GM12878 (cell line): ENCODE measurements at regions not wholly inside any gene's neighbourhood (a gene's known extent, or its start where the extent isn't known, plus 50 kb on each side); places are given as distances from the start of the nearest gene placed in this dataset.

Experiments used
- ATAC-seq: fragments of 200-7000 bp; cut with Tn5 transposase; 3 replicates; pipeline ENCODE4 v1.9.1; 2020; ENCODE audit warnings: mild to moderate bottlenecking, moderate library complexity
- BruUV-seq: library from RNA; stranded (reverse); fragments of 400-500 nt; replicated peaks from 2 replicates; lab custom pipeline; 2021; lab: Mats Ljungman, UMichigan
- CTCF ChIA-PET: fragments of 300-600 bp; sonication (Branson Sonifier 250); formaldehyde crosslinking; extraction: SDS; loops from one replicate; lab custom pipeline; 2021; ENCODE audit warnings: inconsistent platforms; lab: Yijun Ruan, JAX
- POLR2A ChIA-PET: fragments of 350-600 bp; formaldehyde crosslinking; extraction: SDS; loops from one replicate; lab custom pipeline; 2021; ENCODE audit warnings: inconsistent platforms; lab: Charles Lee
- RAD21 ChIA-PET: fragments of 300-600 bp; sonication (Branson Sonifier 250); formaldehyde crosslinking; loops from one replicate; lab custom pipeline; 2023; ENCODE audit warnings: antibody characterized with exemption; ENCODE audit not compliant: unreplicated experiment; lab: Charles Lee
- SMC1A ChIA-PET: fragments of 300-600 bp; sonication (Branson Sonifier 250); formaldehyde crosslinking; loops from one replicate; lab custom pipeline; 2023; ENCODE audit not compliant: unreplicated experiment, uncharacterized antibody; lab: Charles Lee
- DNase-seq: peaks from one replicate; pipeline ENCODE4 v3.0.0-alpha.2; 2011; ENCODE audit warnings: low read depth, low spot score
- FAIRE-seq: peaks from 3 replicates; lab custom pipeline; 2011; peaks lifted over from hg19 to GRCh38; lab: Jason Lieb, UNC
- H2AFZ ChIP-seq: 2 replicates; pipeline ENCODE4 v1.6.0; 2011; ENCODE audit warnings: low read depth, low read length, control low read depth; ENCODE audit not compliant: control insufficient read depth
- H3K27ac ChIP-seq: 2 replicates; pipeline ENCODE4 v1.5.1; 2011; ENCODE audit warnings: control low read depth; ENCODE audit not compliant: control insufficient read depth, insufficient read depth
- H3K27me3 ChIP-seq, 2 experiments: replicated peaks in 1 of 2; 2 replicates each; pipeline versions ENCODE4 v1.6.0 to v1.6.1; 2011; ENCODE audit warnings: low read length in 1 of 2; ENCODE audit not compliant: control insufficient read depth in 2 of 2, insufficient read depth in 2 of 2
- H3K36me3 ChIP-seq, 2 experiments: 2 replicates each; pipeline ENCODE4 v1.5.1; 2011; ENCODE audit warnings: low read length in 1 of 2; ENCODE audit not compliant: control insufficient read depth in 2 of 2, insufficient read depth in 2 of 2
- H3K4me1 ChIP-seq: 2 replicates; pipeline ENCODE4 v1.6.1; 2011; ENCODE audit warnings: mild to moderate bottlenecking, low read length, moderate library complexity, mixed read lengths; ENCODE audit not compliant: control insufficient read depth, insufficient read depth
- H3K4me2 ChIP-seq: 2 replicates; pipeline ENCODE4 v1.6.0; 2011; ENCODE audit warnings: control low read depth; ENCODE audit not compliant: control insufficient read depth, insufficient read depth
- H3K4me3 ChIP-seq: fragments of 200-600 bp; sonication (generic); 2 replicates; pipeline ENCODE4 v1.5.1; 2016
- H3K79me2 ChIP-seq: 2 replicates; pipeline ENCODE4 v1.6.0; 2011; ENCODE audit warnings: low read length; ENCODE audit not compliant: control insufficient read depth, insufficient read depth
- H3K9ac ChIP-seq: 2 replicates; pipeline ENCODE4 v1.8.0; 2011; ENCODE audit warnings: low read length, control low read depth, mixed read lengths; ENCODE audit not compliant: control insufficient read depth, insufficient read depth
- H3K9me3 ChIP-seq: replicated peaks from 3 replicates; pipeline ENCODE4 v1.5.1; 2011; ENCODE audit warnings: mild to moderate bottlenecking, low read length; ENCODE audit not compliant: control insufficient read depth, insufficient read depth
- H4K20me1 ChIP-seq: 2 replicates; pipeline ENCODE4 v1.6.0; 2011; ENCODE audit not compliant: control insufficient read depth, insufficient read depth
- BCLAF1 ChIP-seq: fragments of 450-650 bp; IDR thresholded peaks from 2 replicates; pipeline ENCODE4 v1.6.1; 2017; ENCODE audit warnings: antibody characterized with exemption, mild to moderate bottlenecking, moderate library complexity
- CREM ChIP-seq: IDR thresholded peaks from 2 replicates; pipeline ENCODE4 v1.6.1; 2014; ENCODE audit warnings: antibody characterized with exemption, low read depth
- HDAC6 ChIP-seq: fragments of 200-600 bp; sonication (generic); IDR thresholded peaks from one replicate; pipeline ENCODE4 v1.8.0; 2017; ENCODE audit warnings: antibody characterized with exemption; ENCODE audit not compliant: unreplicated experiment
- HDGF ChIP-seq: fragments of 450-650 bp; IDR thresholded peaks from 2 replicates; pipeline ENCODE4 v1.6.1; 2016; ENCODE audit warnings: antibody characterized with exemption
- NKRF ChIP-seq: fragments of 450-650 bp; conservative IDR thresholded peaks from 2 replicates; pipeline ENCODE4 v1.6.1; 2017; ENCODE audit warnings: mild to moderate bottlenecking, moderate library complexity
- NR2C2 ChIP-seq: IDR thresholded peaks from 2 replicates; pipeline ENCODE4 v1.6.1; 2011; ENCODE audit warnings: borderline replicate concordance, low read depth; ENCODE audit not compliant: control insufficient read depth, insufficient read length
- PAX5 ChIP-seq: IDR thresholded peaks from 2 replicates; pipeline ENCODE4 v1.6.1; 2011; ENCODE audit warnings: low read depth, low read length, borderline replicate concordance
- PKNOX1 ChIP-seq: fragments of 450-650 bp; IDR thresholded peaks from 2 replicates; pipeline ENCODE4 v1.6.1; 2016; ENCODE audit warnings: mild to moderate bottlenecking
- POU2F2 ChIP-seq: IDR thresholded peaks from 3 replicates; pipeline ENCODE4 v1.6.1; 2011; ENCODE audit warnings: low read depth, mild to moderate bottlenecking, low read length, borderline replicate concordance
- SIN3A ChIP-seq: IDR thresholded peaks from 2 replicates; pipeline ENCODE4 v1.6.1; 2012; ENCODE audit warnings: low read depth, low read length, improper control_type of control experiment
- SMARCA5 ChIP-seq: fragments of 450-650 bp; IDR thresholded peaks from 2 replicates; pipeline ENCODE4 v1.6.1; 2017; ENCODE audit warnings: mild to moderate bottlenecking
- USF1 ChIP-seq: IDR thresholded peaks from 2 replicates; pipeline ENCODE4 v1.6.1; 2011; ENCODE audit warnings: borderline replicate concordance, low read depth, mild to moderate bottlenecking, moderate library complexity, mixed read lengths, low read length; ENCODE audit not compliant: insufficient read depth; ENCODE audit errors: extremely low read length
- WGBS: methylation state at CpG from one replicate; pipeline ENCODE4 v1.1.6; 2016; ENCODE audit warnings: low lambda C conversion rate; ENCODE audit not compliant: insufficient replicate concordance, insufficient coverage; ENCODE audit errors: missing lambda C conversion rate; 5-methylcytosine and 5-hydroxymethylcytosine counted together
- in situ Hi-C: fragments of 300-500 bp; cut with MboI; formaldehyde crosslinking; loops from 9 replicates; pipeline ENCODE4 v1.14.3; 2018; ENCODE audit warnings: mixed read lengths
- intact Hi-C: fragments of 100-400 bp; cut with micrococcal nuclease; formaldehyde crosslinking; loops from one replicate; pipeline ENCODE4 v1.14.2; 2022; ENCODE audit not compliant: unreplicated experiment
- TF ChIP-seq, protein P1 (sequence below): fragments of 150-350 bp; IDR thresholded peaks from 2 replicates; pipeline ENCODE4 v1.6.1; 2016; ENCODE audit warnings: low read depth, low read length

DNA sequence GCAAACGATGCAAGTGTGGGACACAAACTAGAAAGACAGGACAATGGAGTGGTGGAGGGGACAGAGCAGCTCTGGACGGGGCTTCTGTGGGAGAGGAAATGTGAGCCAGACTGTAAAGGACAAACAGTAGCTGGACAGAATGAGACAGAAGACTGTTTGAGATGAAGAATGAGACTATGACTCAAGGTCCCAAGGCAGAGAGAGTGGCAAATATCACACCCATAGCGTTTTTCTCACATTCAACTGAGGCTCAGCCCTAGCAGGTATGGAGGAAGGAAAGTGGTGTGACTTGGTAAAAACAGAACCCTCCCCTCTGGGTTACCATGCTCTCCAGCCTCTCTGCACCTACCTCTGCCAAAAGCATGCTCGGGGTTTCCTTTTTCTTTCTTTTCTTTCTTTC, 96.5 kb downstream of the RPL27A start:
- intact Hi-C loops = no loop called here
- ChIA-PET RAD21 (no interaction called here), POLR2A (interaction anchor here (0.7 to 1.8 kb wide), 3 partner anchors 10 to 20 kb away, joined by 3 to 5 read pairs (median 3); no protein-coding TSS in a partner anchor), CTCF (interaction anchor here (1.0 to 2.4 kb wide), 3 partner anchors 11 to 237 kb away, joined by 3 to 7 read pairs (median 4); no protein-coding TSS in a partner anchor), SMC1A (interaction anchor here (1.3 to 1.7 kb wide), 2 partner anchors 9 to 32 kb away, joined by 3 to 4 read pairs; no protein-coding TSS in a partner anchor)
- no peaks in the 10 kb centered on the region for H4K20me1 ChIP-seq
- H3K27me3 ChIP-seq = no peaks in the 10 kb centered on the region; a peak in 1 of 4 replicates
- H3K9me3 ChIP-seq = no peaks in the 10 kb centered on the region
- ATAC-seq = no peak; the same call in 2 of the 3 replicates
- no peaks in the 10 kb centered on the region for H3K36me3 ChIP-seq
- in situ Hi-C loops = no loop called here
- no peaks in the 10 kb centered on the region for H3K79me2 ChIP-seq
- FAIRE-seq = no peak
- no peak overlapping the region for H3K4me2 ChIP-seq
- no TSS peak for BruUV-seq
- H2AFZ ChIP-seq = no peak overlapping the region
- no peak overlapping the region for H3K9ac ChIP-seq
- H3K4me1 ChIP-seq = peaks cover 10% of the 10 kb centered on the region
- no peak overlapping the region for H3K4me3 ChIP-seq
- no peak overlapping the region for H3K27ac ChIP-seq
- DNase-seq = no peak
- 21% methylated on average over 4 of the region's 4 CpGs for WGBS
- no peak for TF ChIP-seq NR2C2
- no peak for TF ChIP-seq BCLAF1
- no peak for TF ChIP-seq SMARCA5
- TF ChIP-seq, protein P1, sequence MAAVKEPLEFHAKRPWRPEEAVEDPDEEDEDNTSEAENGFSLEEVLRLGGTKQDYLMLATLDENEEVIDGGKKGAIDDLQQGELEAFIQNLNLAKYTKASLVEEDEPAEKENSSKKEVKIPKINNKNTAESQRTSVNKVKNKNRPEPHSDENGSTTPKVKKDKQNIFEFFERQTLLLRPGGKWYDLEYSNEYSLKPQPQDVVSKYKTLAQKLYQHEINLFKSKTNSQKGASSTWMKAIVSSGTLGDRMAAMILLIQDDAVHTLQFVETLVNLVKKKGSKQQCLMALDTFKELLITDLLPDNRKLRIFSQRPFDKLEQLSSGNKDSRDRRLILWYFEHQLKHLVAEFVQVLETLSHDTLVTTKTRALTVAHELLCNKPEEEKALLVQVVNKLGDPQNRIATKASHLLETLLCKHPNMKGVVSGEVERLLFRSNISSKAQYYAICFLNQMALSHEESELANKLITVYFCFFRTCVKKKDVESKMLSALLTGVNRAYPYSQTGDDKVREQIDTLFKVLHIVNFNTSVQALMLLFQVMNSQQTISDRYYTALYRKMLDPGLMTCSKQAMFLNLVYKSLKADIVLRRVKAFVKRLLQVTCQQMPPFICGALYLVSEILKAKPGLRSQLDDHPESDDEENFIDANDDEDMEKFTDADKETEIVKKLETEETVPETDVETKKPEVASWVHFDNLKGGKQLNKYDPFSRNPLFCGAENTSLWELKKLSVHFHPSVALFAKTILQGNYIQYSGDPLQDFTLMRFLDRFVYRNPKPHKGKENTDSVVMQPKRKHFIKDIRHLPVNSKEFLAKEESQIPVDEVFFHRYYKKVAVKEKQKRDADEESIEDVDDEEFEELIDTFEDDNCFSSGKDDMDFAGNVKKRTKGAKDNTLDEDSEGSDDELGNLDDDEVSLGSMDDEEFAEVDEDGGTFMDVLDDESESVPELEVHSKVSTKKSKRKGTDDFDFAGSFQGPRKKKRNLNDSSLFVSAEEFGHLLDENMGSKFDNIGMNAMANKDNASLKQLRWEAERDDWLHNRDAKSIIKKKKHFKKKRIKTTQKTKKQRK = no peak
- TF ChIP-seq SIN3A = no peak
- no peak for TF ChIP-seq PAX5
- TF ChIP-seq HDAC6 = no peak
- no peak for TF ChIP-seq NKRF
- TF ChIP-seq CREM = no peak
- TF ChIP-seq PKNOX1 = no peak
- no peak for TF ChIP-seq HDGF
- no peak for TF ChIP-seq POU2F2
- no peak for TF ChIP-seq USF1
